H1 (cell line): ENCODE measurements at regions not wholly inside any gene's neighbourhood (a gene's known extent, or its start where the extent isn't known, plus 50 kb on each side); places are given as distances from the start of the nearest gene placed in this dataset.

Source experiments
- CHD7 ChIP-seq: fragments of 300-600 bp; sonication (generic); IDR thresholded peaks from 2 replicates; pipeline ENCODE4 v1.7.1; 2012; ENCODE audit warnings: low read length, moderate library complexity, mild to moderate bottlenecking, inconsistent platforms; ENCODE audit not compliant: insufficient replicate concordance
- EZH2 ChIP-seq: fragments of 200-600 bp; sonication (generic); IDR thresholded peaks from 2 replicates; pipeline ENCODE4 v1.7.1; 2012; ENCODE audit warnings: low read depth, mild to moderate bottlenecking, moderate library complexity, low read length, inconsistent platforms; ENCODE audit not compliant: severe bottlenecking
- HDAC6 ChIP-seq: IDR thresholded peaks from one replicate; pipeline ENCODE4 v1.7.1; 2012; ENCODE audit warnings: low read depth, mild to moderate bottlenecking, inconsistent platforms, low read length, moderate library complexity

GRCh38 chr19:23597661-23598060, 89.4 kb downstream of the ZNF675 start (continued):
- no peak for TF ChIP-seq CHD7
- no peak for TF ChIP-seq EZH2
- no peak for TF ChIP-seq HDAC6
